Endothelial cell of umbilical vein (primary cell): ENCODE measurements at regions not wholly inside any gene's neighbourhood (a gene's known extent, or its start where the extent isn't known, plus 50 kb on each side); places are given as distances from the start of the nearest gene placed in this dataset.

Experiments
- BruUV-seq: library from RNA; stranded (reverse); fragments of 400-500 nt; replicated peaks from 2 replicates; lab custom pipeline; 2021; lab: Mats Ljungman, UMichigan
- CTCF ChIA-PET: fragments of 300-600, 350-600 bp; sonication (Branson Sonifier 250); formaldehyde crosslinking; loops from one replicate; lab custom pipeline; 2021; ENCODE audit warnings: antibody characterized with exemption, inconsistent platforms; lab: Charles Lee
- POLR2A ChIA-PET: fragments of 300-600, 350-600 bp; sonication (Branson Sonifier 250); formaldehyde crosslinking; loops from one replicate; lab custom pipeline; 2021; ENCODE audit warnings: antibody characterized with exemption, inconsistent platforms; lab: Charles Lee
- DNase-seq: peaks from one replicate; pipeline ENCODE4 v3.0.0-alpha.2; 2011; ENCODE audit warnings: low read depth, low spot score
- FAIRE-seq: peaks from 2 replicates; lab custom pipeline; 2011; peaks lifted over from hg19 to GRCh38; lab: Jason Lieb, UNC
- H2AFZ ChIP-seq: 2 replicates; pipeline ENCODE4 v1.6.0; 2012; ENCODE audit warnings: low read depth, low read length, control low read depth, inconsistent platforms
- H3K27ac ChIP-seq: 2 replicates; pipeline ENCODE4 v1.5.1; 2011; ENCODE audit warnings: low read depth, mild to moderate bottlenecking, control low read depth, low read length, moderate library complexity; ENCODE audit not compliant: insufficient read depth
- H3K27me3 ChIP-seq, 2 experiments: 2 replicates each; pipeline versions ENCODE4 v1.6.0 to v1.6.1; 2011; ENCODE audit warnings: low read length in 2 of 2, mixed read lengths in 1 of 2; ENCODE audit not compliant: control insufficient read depth in 2 of 2, insufficient read depth in 2 of 2
- H3K36me3 ChIP-seq, 2 experiments: 2 replicates in 1 of 2; 3 replicates in 1 of 2; pipeline ENCODE4 v1.5.1; 2011; ENCODE audit warnings: low read length in 2 of 2, mild to moderate bottlenecking in 1 of 2, moderate library complexity in 1 of 2; ENCODE audit not compliant: control insufficient read depth in 2 of 2, insufficient read depth in 2 of 2; ENCODE audit errors: extremely low read depth in 1 of 2
- H3K4me1 ChIP-seq: 3 replicates; pipeline ENCODE4 v1.5.1; 2011; ENCODE audit warnings: mild to moderate bottlenecking, low read length; ENCODE audit not compliant: control insufficient read depth, insufficient read depth; ENCODE audit errors: extremely low read depth
- H3K4me2 ChIP-seq: 2 replicates; pipeline ENCODE4 v1.6.1; 2011; ENCODE audit warnings: low read length, control low read depth, mixed read lengths; ENCODE audit not compliant: insufficient read depth
- H3K4me3 ChIP-seq, 3 experiments: fragments of 200-600 bp in 1 of 3; sonication (generic), shearing (Covaris generic) in 1 of 3; replicated peaks in 1 of 3; 2 replicates each; pipeline ENCODE4 v1.5.1; 2011 to 2016; ENCODE audit warnings: control low read depth in 3 of 3, low read length in 3 of 3, mild to moderate bottlenecking in 2 of 3, inconsistent platforms in 1 of 3, low read depth in 1 of 3, moderate library complexity in 1 of 3; ENCODE audit not compliant: insufficient read depth in 1 of 3
- H3K79me2 ChIP-seq: 2 replicates; pipeline ENCODE4 v1.6.0; 2012; ENCODE audit warnings: low read length, inconsistent platforms; ENCODE audit not compliant: control insufficient read depth, insufficient read depth
- H3K9ac ChIP-seq: replicated peaks from 2 replicates; pipeline ENCODE3; 2011; ENCODE audit warnings: low read length, control low read depth; ENCODE audit not compliant: insufficient read depth; ENCODE audit errors: extremely low read depth
- H3K9me1 ChIP-seq: replicated peaks from 3 replicates; pipeline ENCODE4 v1.6.0; 2011; ENCODE audit warnings: mild to moderate bottlenecking, low read length; ENCODE audit not compliant: control insufficient read depth, insufficient read depth; ENCODE audit errors: extremely low read depth
- H3K9me3 ChIP-seq: replicated peaks from 2 replicates; pipeline ENCODE4 v1.5.1; 2012; ENCODE audit warnings: low read length, inconsistent platforms; ENCODE audit not compliant: control insufficient read depth, insufficient read depth
- H4K20me1 ChIP-seq: replicated peaks from 2 replicates; pipeline ENCODE3; 2011; ENCODE audit warnings: mild to moderate bottlenecking, low read length; ENCODE audit not compliant: control insufficient read depth, insufficient read depth; ENCODE audit errors: extremely low read depth
- EZH2 ChIP-seq: IDR thresholded peaks from 2 replicates; pipeline ENCODE4 v1.6.1; 2012; ENCODE audit warnings: borderline replicate concordance, low read depth, mild to moderate bottlenecking, moderate library complexity, low read length, inconsistent platforms; ENCODE audit not compliant: severe bottlenecking
- FOS ChIP-seq: IDR thresholded peaks from 2 replicates; pipeline ENCODE4 v1.6.1; 2011; ENCODE audit warnings: mild to moderate bottlenecking, low read length, moderate library complexity, borderline replicate concordance; ENCODE audit not compliant: insufficient read depth
- GATA2 ChIP-seq: IDR thresholded peaks from 2 replicates; pipeline ENCODE4 v1.7.0; 2011; ENCODE audit warnings: low read depth, mild to moderate bottlenecking, moderate library complexity, mixed read lengths, low read length; ENCODE audit not compliant: insufficient read length, insufficient read depth
- JUN ChIP-seq: IDR thresholded peaks from 2 replicates; pipeline ENCODE4 v1.6.1; 2011; ENCODE audit warnings: borderline replicate concordance, low read depth; ENCODE audit not compliant: insufficient read length, insufficient read depth
- MYC ChIP-seq: IDR thresholded peaks from one replicate; pipeline ENCODE4 v1.6.1; 2011; ENCODE audit warnings: mild to moderate bottlenecking, low read depth, low read length
- POLR2A ChIP-seq: IDR thresholded peaks from 2 replicates; pipeline ENCODE4 v1.6.1; 2012; ENCODE audit warnings: low read depth, mild to moderate bottlenecking, control low read depth, low read length
- POLR2AphosphoS5 ChIP-seq: IDR thresholded peaks from 2 replicates; pipeline ENCODE4 v1.6.1; 2012; ENCODE audit warnings: low read depth, mild to moderate bottlenecking, control low read depth, low read length, moderate library complexity; ENCODE audit not compliant: insufficient read depth
- dilution Hi-C: fragments of 300-500 bp; cut with MboI; formaldehyde crosslinking; loops from one replicate; pipeline ENCODE4 v1.15.0; 2019; ENCODE audit warnings: low sequenced_read_pairs; ENCODE audit not compliant: extremely low pct_ligation_motif_present
- intact Hi-C: fragments of 100-400 bp; cut with micrococcal nuclease; formaldehyde crosslinking; loops from one replicate; pipeline ENCODE4 v1.10.0; 2022
- TF ChIP-seq, protein P1 (sequence below): IDR thresholded peaks from 2 replicates; pipeline ENCODE4 v1.6.1; 2011; ENCODE audit not compliant: insufficient read depth, insufficient read length
- TF ChIP-seq, protein P2 (sequence below), 2 donors: IDR thresholded peaks; 1 replicate in 1 of 2; 2 replicates in 1 of 2; pipeline ENCODE4 v1.5.1; 2011; ENCODE audit warnings: low read length in 2 of 2, mild to moderate bottlenecking in 2 of 2, moderate library complexity in 2 of 2, control low read depth in 1 of 2, inconsistent platforms in 1 of 2, low read depth in 1 of 2; ENCODE audit not compliant: insufficient read depth in 1 of 2; ENCODE audit errors: extremely low read depth in 1 of 2

DNA sequence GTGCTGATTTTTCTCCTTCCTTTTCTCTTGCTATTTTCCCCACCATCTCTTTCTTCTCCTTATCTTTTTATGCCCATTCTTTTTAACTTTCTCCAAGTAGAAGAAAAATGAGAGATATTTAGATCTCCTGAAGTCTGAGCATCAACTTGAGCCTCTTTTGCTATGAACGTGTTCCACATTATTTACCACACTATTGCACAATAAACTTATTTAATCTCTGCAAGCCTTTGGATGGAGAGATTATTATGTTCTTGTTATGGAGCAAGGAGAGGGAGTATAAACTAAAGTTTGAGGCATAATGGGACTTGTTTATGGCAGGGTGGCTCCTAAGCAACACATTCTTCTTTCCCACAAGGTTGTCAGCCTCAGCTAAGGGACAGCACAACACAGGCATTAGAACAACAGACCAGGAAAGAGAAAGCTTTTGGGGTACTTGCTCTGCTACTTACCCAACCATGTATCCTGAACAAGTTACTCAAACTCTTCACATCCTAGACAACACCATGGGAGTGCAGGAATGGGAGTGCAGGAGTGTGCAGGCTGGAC is 365.5 kb upstream of the BOD1L1 start:
- Histone ChIP-seq H4K20me1 (no peaks in the 10 kb centered on the region), H3K9me3 (no peaks in the 10 kb centered on the region), H3K27ac (no peak overlapping the region), H3K9me1 (no peaks in the 10 kb centered on the region), H3K79me2 (no peaks in the 10 kb centered on the region), H3K4me1 (no peaks in the 10 kb centered on the region), H3K36me3 (no peaks in the 10 kb centered on the region), H3K27me3 (no peaks in the 10 kb centered on the region), H3K4me3 (no peak overlapping the region), H3K9ac (no peak overlapping the region), H2AFZ (no peak overlapping the region), H3K4me2 (no peak overlapping the region)
- TF ChIP-seq JUN (no peak), POLR2A (no peak), GATA2 (no peak), FOS (no peak), EZH2 (no peak)
- dilution Hi-C loops: no loop called here
- BruUV-seq: no TSS peak
- POLR2A ChIA-PET: no interaction called here
- intact Hi-C loops: no loop called here
- CTCF ChIA-PET: no interaction called here
- no peak for FAIRE-seq
- DNase-seq: no peak

DNA sequence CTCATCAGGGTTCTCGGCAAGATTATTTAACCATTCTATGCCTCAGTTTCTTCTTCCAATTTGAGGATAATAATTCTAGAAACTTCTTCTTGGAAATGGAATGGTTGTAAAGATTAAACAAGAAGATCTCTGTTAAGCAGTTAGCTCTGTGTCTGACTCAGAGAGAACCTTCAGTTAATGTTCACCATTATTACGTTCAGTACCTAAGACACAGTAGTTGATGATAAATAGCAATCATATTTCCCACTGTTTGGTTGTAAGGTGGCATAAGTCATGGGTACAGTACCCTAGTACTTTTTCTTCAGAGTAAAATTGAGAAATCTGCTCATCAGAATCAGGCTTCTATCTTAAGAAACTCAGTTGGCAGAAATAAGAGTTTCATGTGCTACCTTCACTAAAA is 366.5 kb upstream of the BOD1L1 start:
- H3K4me2 ChIP-seq: no peak overlapping the region
- POLR2A ChIA-PET: no interaction called here
- no peak overlapping the region for H3K27ac ChIP-seq
- H3K4me1 ChIP-seq: no peaks in the 10 kb centered on the region
- TF ChIP-seq POLR2A: no peak
- TF ChIP-seq FOS: no peak
- TF ChIP-seq JUN: no peak
- no peak for TF ChIP-seq POLR2AphosphoS5
- TF ChIP-seq EZH2: no peak
- TF ChIP-seq GATA2: no peak
- TF ChIP-seq MYC: no peak
- TF ChIP-seq, protein P1, sequence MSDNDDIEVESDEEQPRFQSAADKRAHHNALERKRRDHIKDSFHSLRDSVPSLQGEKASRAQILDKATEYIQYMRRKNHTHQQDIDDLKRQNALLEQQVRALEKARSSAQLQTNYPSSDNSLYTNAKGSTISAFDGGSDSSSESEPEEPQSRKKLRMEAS: no peak
- TF ChIP-seq, protein P2, sequence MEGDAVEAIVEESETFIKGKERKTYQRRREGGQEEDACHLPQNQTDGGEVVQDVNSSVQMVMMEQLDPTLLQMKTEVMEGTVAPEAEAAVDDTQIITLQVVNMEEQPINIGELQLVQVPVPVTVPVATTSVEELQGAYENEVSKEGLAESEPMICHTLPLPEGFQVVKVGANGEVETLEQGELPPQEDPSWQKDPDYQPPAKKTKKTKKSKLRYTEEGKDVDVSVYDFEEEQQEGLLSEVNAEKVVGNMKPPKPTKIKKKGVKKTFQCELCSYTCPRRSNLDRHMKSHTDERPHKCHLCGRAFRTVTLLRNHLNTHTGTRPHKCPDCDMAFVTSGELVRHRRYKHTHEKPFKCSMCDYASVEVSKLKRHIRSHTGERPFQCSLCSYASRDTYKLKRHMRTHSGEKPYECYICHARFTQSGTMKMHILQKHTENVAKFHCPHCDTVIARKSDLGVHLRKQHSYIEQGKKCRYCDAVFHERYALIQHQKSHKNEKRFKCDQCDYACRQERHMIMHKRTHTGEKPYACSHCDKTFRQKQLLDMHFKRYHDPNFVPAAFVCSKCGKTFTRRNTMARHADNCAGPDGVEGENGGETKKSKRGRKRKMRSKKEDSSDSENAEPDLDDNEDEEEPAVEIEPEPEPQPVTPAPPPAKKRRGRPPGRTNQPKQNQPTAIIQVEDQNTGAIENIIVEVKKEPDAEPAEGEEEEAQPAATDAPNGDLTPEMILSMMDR (IDR thresholded peaks at IDR 0.05; ENCODE audit: extremely low read depth in 1 of 2, insufficient read depth in 1 of 2, low read depth in 1 of 2, low read length in 2 of 2): no peak
- H3K27me3 ChIP-seq: no peaks in the 10 kb centered on the region
- H3K79me2 ChIP-seq: no peaks in the 10 kb centered on the region
- intact Hi-C loops (no loop called here), dilution Hi-C loops (no loop called here)
- FAIRE-seq (no peak), DNase-seq (no peak)
- CTCF ChIA-PET: no interaction called here
- no peaks in the 10 kb centered on the region for H3K36me3 ChIP-seq
- no peaks in the 10 kb centered on the region for H4K20me1 ChIP-seq
- no peaks in the 10 kb centered on the region for H3K9me1 ChIP-seq
- H3K9ac ChIP-seq: no peak overlapping the region
- H2AFZ ChIP-seq: no peak overlapping the region
- H3K9me3 ChIP-seq: no peaks in the 10 kb centered on the region
- BruUV-seq: no TSS peak
- no peak overlapping the region for H3K4me3 ChIP-seq
